ENCODE measurements at regions not wholly inside any gene's neighbourhood (a gene's known extent, or its start where the extent isn't known, plus 50 kb on each side); places are given as distances from the start of the nearest gene placed in this dataset.

- intact Hi-C loops (cut with DNase I) = no loop called here
- no peak for DNase-seq
- Histone ChIP-seq H3K36me3 (replicated peaks in 1 of 2) (no peaks in the 10 kb centered on the region), H3K4me1 (replicated peaks in 1 of 2) (no peaks in the 10 kb centered on the region), H3K27me3 (peaks cover 47% of the 10 kb centered on the region), H3K9me3 (replicated peaks in 1 of 3) (no peaks in the 10 kb centered on the region), H3K4me3 (no peak overlapping the region), H3K27ac (no peak overlapping the region)
- WGBS, 4 donors = 69 to 100% (median 79%) methylated on average over 5 to 17 of the region's 17 CpGs
- TF ChIP-seq CTCF (IDR thresholded peaks at IDR 0.05) (no peak), POLR2A (IDR thresholded peaks at IDR 0.05) (no peak)
Observed at GRCh38 chr7:1320616-1321240, 88.1 kb downstream of the UNCX start.

- WGBS, 4 donors = 44 to 57% (median 52%) methylated on average over 23 to 39 of the region's 39 CpGs
- Histone ChIP-seq H3K27me3 (peaks cover 50% of the 10 kb centered on the region), H3K27ac (no peak overlapping the region), H3K9me3 (replicated peaks in 1 of 3) (no peaks in the 10 kb centered on the region), H3K36me3 (replicated peaks in 1 of 2) (no peaks in the 10 kb centered on the region), H3K4me3 (no peak overlapping the region), H3K4me1 (replicated peaks in 1 of 2) (no peaks in the 10 kb centered on the region)
- DNase-seq = no peak
- TF ChIP-seq POLR2A (IDR thresholded peaks at IDR 0.05) (no peak), CTCF (IDR thresholded peaks at IDR 0.05) (no peak)
- intact Hi-C loops (cut with DNase I) = no loop called here
Observed at GRCh38 chr7:1321411-1322239, 89.0 kb downstream of the UNCX start.

GRCh38 chr7:1322240-1323110 lies 89.8 kb downstream of the UNCX start:
- Histone ChIP-seq H3K4me3 (no peak overlapping the region), H3K36me3 (replicated peaks in 1 of 2) (no peaks in the 10 kb centered on the region), H3K4me1 (replicated peaks in 1 of 2) (no peaks in the 10 kb centered on the region), H3K27me3 (peaks cover 50% of the 10 kb centered on the region), H3K9me3 (replicated peaks in 1 of 3) (no peaks in the 10 kb centered on the region), H3K27ac (no peak overlapping the region)
- 4 to 51% (median 42%) methylated on average over 5 to 35 of the region's 35 CpGs for WGBS, 4 donors
- DNase-seq = no peak
- TF ChIP-seq CTCF (IDR thresholded peaks at IDR 0.05) (no peak), POLR2A (IDR thresholded peaks at IDR 0.05) (no peak)
- intact Hi-C loops (cut with DNase I) = no loop called here

Data from adrenal gland (tissue), 9 donors.